Keratinocyte (primary cell): ENCODE measurements at regions not wholly inside any gene's neighbourhood (a gene's known extent, or its start where the extent isn't known, plus 50 kb on each side); places are given as distances from the start of the nearest gene placed in this dataset.

Experiments used
- DNase-seq: peaks from one replicate; pipeline ENCODE4 v3.0.0-alpha.2; 2011; ENCODE audit warnings: low read depth, missing footprints, low spot score
- FAIRE-seq: peaks from 2 replicates; lab custom pipeline; 2011; peaks lifted over from hg19 to GRCh38; lab: Jason Lieb, UNC
- H2AFZ ChIP-seq: 2 replicates; pipeline ENCODE4 v1.6.0; 2012; ENCODE audit warnings: low read length, control low read depth, inconsistent platforms; ENCODE audit not compliant: control insufficient read depth
- H3K27ac ChIP-seq: 2 replicates; pipeline ENCODE4 v1.5.1; 2011; ENCODE audit warnings: low read length; ENCODE audit not compliant: control insufficient read depth, insufficient read depth
- H3K27me3 ChIP-seq: 3 replicates; pipeline ENCODE4 v1.6.0; 2011; ENCODE audit warnings: low read length; ENCODE audit not compliant: control insufficient read depth, insufficient read depth; ENCODE audit errors: extremely low read depth
- H3K36me3 ChIP-seq, 2 experiments: 2 replicates in 1 of 2; 3 replicates in 1 of 2; pipeline ENCODE4 v1.5.1; 2011; ENCODE audit warnings: low read length in 2 of 2, mild to moderate bottlenecking in 1 of 2; ENCODE audit not compliant: control insufficient read depth in 2 of 2, insufficient read depth in 2 of 2; ENCODE audit errors: extremely low read depth in 1 of 2
- H3K4me1 ChIP-seq: 3 replicates; pipeline ENCODE4 v1.5.1; 2011; ENCODE audit warnings: low read length; ENCODE audit not compliant: control insufficient read depth, insufficient read depth; ENCODE audit errors: extremely low read depth
- H3K4me2 ChIP-seq: 3 replicates; pipeline ENCODE4 v1.6.0; 2011; ENCODE audit warnings: low read depth, low read length; ENCODE audit not compliant: control insufficient read depth, insufficient read depth; ENCODE audit errors: extremely low read depth
- H3K4me3 ChIP-seq, 3 experiments: fragments of 200-600 bp in 1 of 3; sonication (generic) in 1 of 3; 2 replicates in 2 of 3; 3 replicates in 1 of 3; pipeline ENCODE4 v1.5.1; 2011 to 2016; ENCODE audit warnings: low read length in 3 of 3, mild to moderate bottlenecking in 3 of 3, control low read depth in 2 of 3, inconsistent platforms in 1 of 3, low read depth in 1 of 3, mixed read lengths in 1 of 3, mixed run types in 1 of 3, moderate library complexity in 1 of 3; ENCODE audit not compliant: control insufficient read depth in 2 of 3, insufficient read depth in 2 of 3; ENCODE audit errors: extremely low read depth in 1 of 3
- H3K79me2 ChIP-seq: 2 replicates; pipeline ENCODE4 v1.6.0; 2012; ENCODE audit warnings: low read length; ENCODE audit not compliant: control insufficient read depth, insufficient read depth
- H3K9ac ChIP-seq: 3 replicates; pipeline ENCODE4 v1.6.0; 2011; ENCODE audit warnings: low read length; ENCODE audit not compliant: control insufficient read depth, insufficient read depth; ENCODE audit errors: extremely low read depth
- H3K9me1 ChIP-seq: 3 replicates; pipeline ENCODE4 v1.6.0; 2011; ENCODE audit warnings: low read length; ENCODE audit not compliant: control insufficient read depth, insufficient read depth; ENCODE audit errors: extremely low read depth
- H3K9me3 ChIP-seq: 2 replicates; pipeline ENCODE4 v1.5.1; 2012; ENCODE audit warnings: low read depth, low read length; ENCODE audit not compliant: control insufficient read depth
- H4K20me1 ChIP-seq: 3 replicates; pipeline ENCODE4 v1.6.0; 2011; ENCODE audit warnings: low read length; ENCODE audit not compliant: control insufficient read depth, insufficient read depth; ENCODE audit errors: extremely low read depth
- CTCF ChIP-seq, 3 experiments: IDR thresholded peaks in 1 of 3; conservative IDR thresholded peaks in 1 of 3; optimal IDR thresholded peaks in 1 of 3; 2 replicates in 2 of 3; 3 replicates in 1 of 3; pipeline versions ENCODE3 to v1.5.1; 2011; ENCODE audit warnings: low read length in 3 of 3, mild to moderate bottlenecking in 3 of 3, moderate library complexity in 2 of 3, control low read depth in 1 of 3, inconsistent platforms in 1 of 3; ENCODE audit not compliant: insufficient read depth in 2 of 3; ENCODE audit errors: extremely low read depth in 1 of 3
- EZH2 ChIP-seq: IDR thresholded peaks from one replicate; pipeline ENCODE4 v1.6.1; 2012; ENCODE audit warnings: inconsistent platforms, mild to moderate bottlenecking, low read length, moderate library complexity
- dilution Hi-C: fragments of 300-500 bp; cut with MboI; formaldehyde crosslinking; loops from one replicate; pipeline ENCODE4 v1.7.0; 2020; ENCODE audit warnings: low sequenced_read_pairs; ENCODE audit not compliant: extremely low pct_ligation_motif_present

GRCh38 chr4:122041312-122041711 lies 89.5 kb upstream of the TRPC3 start:
- no peaks in the 10 kb centered on the region for H3K79me2 ChIP-seq
- H3K27me3 ChIP-seq = no peaks in the 10 kb centered on the region
- H3K9me3 ChIP-seq = no peaks in the 10 kb centered on the region
- no peak for TF ChIP-seq EZH2
- TF ChIP-seq CTCF (optimal IDR thresholded peaks at IDR 0.05 in 1 of 3, IDR thresholded peaks at IDR 0.05 in 1 of 3, conservative IDR thresholded peaks at IDR 0.05 in 1 of 3; ENCODE audit: extremely low read depth in 1 of 3, insufficient read depth in 2 of 3, low read length in 3 of 3) = no peak
- H3K4me1 ChIP-seq = peaks cover 3% of the 10 kb centered on the region
- no peak overlapping the region for H3K4me2 ChIP-seq
- H3K9me1 ChIP-seq = no peaks in the 10 kb centered on the region
- FAIRE-seq (no peak), DNase-seq (no peak)
- no peak overlapping the region for H3K9ac ChIP-seq
- H3K4me3 ChIP-seq = no peak overlapping the region
- H3K36me3 ChIP-seq = no peaks in the 10 kb centered on the region
- H4K20me1 ChIP-seq = no peaks in the 10 kb centered on the region
- no peak overlapping the region for H3K27ac ChIP-seq
- dilution Hi-C loops = no loop called here
- H2AFZ ChIP-seq = no peak overlapping the region

- H3K36me3 ChIP-seq = no peaks in the 10 kb centered on the region
- H3K9ac ChIP-seq = no peak overlapping the region
- H3K4me3 ChIP-seq = no peak overlapping the region
- no peaks in the 10 kb centered on the region for H3K79me2 ChIP-seq
- H2AFZ ChIP-seq = no peak overlapping the region
- dilution Hi-C loops = no loop called here
- no peaks in the 10 kb centered on the region for H4K20me1 ChIP-seq
- H3K4me2 ChIP-seq = no peak overlapping the region
- TF ChIP-seq CTCF (optimal IDR thresholded peaks at IDR 0.05 in 1 of 3, IDR thresholded peaks at IDR 0.05 in 1 of 3, conservative IDR thresholded peaks at IDR 0.05 in 1 of 3; ENCODE audit: extremely low read depth in 1 of 3, insufficient read depth in 2 of 3, low read length in 3 of 3) (no peak), EZH2 (no peak)
- no peak overlapping the region for H3K27ac ChIP-seq
- H3K9me3 ChIP-seq = no peaks in the 10 kb centered on the region
- H3K27me3 ChIP-seq = no peaks in the 10 kb centered on the region
- no peaks in the 10 kb centered on the region for H3K9me1 ChIP-seq
- no peak for FAIRE-seq
- DNase-seq = no peak
- no peaks in the 10 kb centered on the region for H3K4me1 ChIP-seq
These were observed 87.0 kb upstream of the TRPC3 start for GRCh38 chr4:122038896-122039295.
